Hindlimb muscle (tissue), 1 donor: ENCODE measurements at regions not wholly inside any gene's neighbourhood (a gene's known extent, or its start where the extent isn't known, plus 50 kb on each side); places are given as distances from the start of the nearest gene placed in this dataset.
"Not testable (repeated sequence)": the region's sequence is repeated elsewhere in the genome, so short reads cannot be mapped to it uniquely, and the experiment has no call there.

Source experiments
- DNase-seq: peaks from one replicate; pipeline ENCODE4 v3.0.0-alpha.2; 2013

- DNase-seq, result no peak
These were observed 410.1 kb downstream of the AGTPBP1 start for GRCh38 chr9:85331626-85332025.

DNA sequence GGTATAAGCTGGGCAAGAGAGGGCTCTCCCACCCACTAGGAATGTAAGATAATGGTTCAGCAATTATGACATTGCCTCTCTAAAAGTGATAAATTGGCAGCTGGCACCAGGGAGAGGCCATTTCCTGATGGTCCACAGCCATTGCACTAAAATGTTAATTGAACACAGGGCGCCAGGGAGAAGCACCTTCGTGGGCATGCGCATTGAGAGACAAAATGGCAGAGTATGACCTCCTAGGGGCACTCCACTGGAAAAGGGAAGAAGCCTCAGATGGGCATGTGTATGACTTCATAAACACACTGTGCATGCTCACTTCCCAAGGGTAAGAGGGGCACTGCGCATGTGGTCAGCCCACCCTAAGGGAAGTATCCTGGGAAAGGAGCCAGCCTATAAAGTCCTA, 419.2 kb downstream of the AGTPBP1 start:
- DNase-seq, result no peak

DNA sequence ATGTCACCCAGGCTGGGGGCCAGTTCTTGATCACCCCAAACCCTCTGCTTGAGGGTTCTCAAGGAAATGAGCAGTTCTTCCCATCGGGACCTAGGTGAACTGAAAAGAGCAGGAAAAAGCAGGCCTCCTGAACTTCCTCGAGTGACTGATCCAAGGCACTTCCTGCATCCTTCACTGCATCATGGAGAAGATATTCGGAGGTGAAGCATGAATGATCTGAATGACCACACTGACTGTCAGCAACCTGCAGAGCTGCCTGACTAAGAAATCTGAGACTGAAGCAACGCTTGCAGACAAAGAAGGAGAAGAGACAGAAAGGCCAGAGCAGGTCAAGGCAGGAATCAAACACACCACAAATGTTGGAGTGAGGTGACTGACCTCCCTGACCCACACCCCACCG, 420.2 kb downstream of the AGTPBP1 start:
- DNase-seq, result no peak

DNA sequence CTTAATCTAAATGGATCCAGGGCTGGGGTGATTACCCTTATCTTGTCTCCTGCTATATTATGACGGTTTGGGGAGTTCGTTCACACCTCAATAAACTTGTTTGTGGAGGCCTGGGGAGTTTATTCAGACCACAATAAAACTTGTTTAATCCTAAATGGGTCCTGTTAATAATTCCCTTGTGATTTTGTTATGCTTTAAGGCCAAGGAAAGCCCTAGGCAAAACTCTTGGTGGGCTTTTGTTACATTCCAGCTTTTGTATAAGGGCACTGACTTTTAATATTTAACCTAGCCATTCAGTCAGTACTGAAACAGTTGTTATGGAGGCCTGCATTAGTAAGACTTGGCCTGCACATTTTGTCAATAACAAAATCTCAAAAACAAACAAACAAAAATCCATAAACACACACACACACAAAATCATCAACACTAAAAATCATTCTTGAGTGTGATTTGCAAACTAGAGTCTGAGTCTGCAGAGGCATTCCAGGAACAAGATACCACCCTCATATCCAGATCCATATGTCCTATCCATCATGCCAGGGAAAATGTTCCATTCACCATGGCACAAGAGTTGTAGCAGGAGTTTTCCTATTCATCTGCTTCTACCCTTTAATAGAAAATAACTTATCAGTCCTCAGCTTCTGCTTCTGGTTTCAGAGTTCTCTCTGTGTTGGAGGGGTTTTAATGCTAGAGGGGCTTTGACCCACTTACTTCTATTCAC, 421.7 kb downstream of the AGTPBP1 start:
- no peak for DNase-seq

- DNase-seq, result not testable (repeated sequence)
These were observed 426.2 kb downstream of the AGTPBP1 start for GRCh38 chr9:85315535-85315934.

- no peak for DNase-seq
These were observed 431.2 kb downstream of the AGTPBP1 start for GRCh38 chr9:85310573-85310972.

DNA sequence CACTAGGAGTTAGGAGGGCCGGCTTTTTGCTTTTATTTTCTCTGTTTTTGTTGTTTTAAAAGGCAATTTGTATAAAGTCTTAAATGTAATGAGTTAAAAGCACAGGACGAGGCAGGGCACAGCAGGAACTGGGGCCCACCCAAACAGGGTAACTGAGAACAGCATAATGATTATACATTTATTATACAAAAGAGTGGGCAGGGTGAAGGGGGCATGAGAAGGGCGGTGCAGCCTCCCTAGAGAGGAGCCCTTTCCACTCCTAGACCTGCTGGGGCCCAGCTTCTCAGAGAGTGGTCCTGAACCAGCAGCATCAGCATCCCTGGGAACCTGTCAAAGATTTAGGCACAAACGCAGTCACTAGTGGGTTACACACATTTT, 438.0 kb downstream of the AGTPBP1 start:
- no peak for DNase-seq

- DNase-seq, result no peak
These were observed 438.6 kb downstream of the AGTPBP1 start for GRCh38 chr9:85302938-85303756.

- no peak for DNase-seq
These were observed 443.3 kb downstream of the AGTPBP1 start for GRCh38 chr9:85298499-85298898.

GRCh38 chr9:85295244-85295643, 446.5 kb downstream of the AGTPBP1 start:
- not testable (repeated sequence) for DNase-seq

DNA sequence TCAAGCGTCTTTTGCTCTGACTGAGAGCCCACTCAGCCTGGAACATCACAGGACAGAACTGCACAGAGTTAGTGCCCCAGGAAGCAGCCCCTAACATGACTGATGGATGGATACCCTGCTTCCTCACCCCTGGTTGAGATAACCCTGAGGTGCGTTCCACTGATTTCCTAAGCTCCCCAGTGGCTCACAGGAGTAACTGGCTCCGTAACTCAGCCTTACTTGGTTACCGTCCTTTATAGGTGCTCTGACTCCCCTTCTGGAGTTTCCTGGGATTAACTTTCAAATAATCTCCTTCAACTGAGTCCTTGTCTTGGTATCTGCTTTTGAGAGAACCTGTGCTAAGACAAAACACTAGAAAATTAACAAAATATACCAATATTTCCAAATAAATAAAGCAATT, 449.5 kb downstream of the AGTPBP1 start:
- no peak for DNase-seq

GRCh38 chr9:85291266-85291665, 450.5 kb downstream of the AGTPBP1 start:
- DNase-seq, result no peak

DNA sequence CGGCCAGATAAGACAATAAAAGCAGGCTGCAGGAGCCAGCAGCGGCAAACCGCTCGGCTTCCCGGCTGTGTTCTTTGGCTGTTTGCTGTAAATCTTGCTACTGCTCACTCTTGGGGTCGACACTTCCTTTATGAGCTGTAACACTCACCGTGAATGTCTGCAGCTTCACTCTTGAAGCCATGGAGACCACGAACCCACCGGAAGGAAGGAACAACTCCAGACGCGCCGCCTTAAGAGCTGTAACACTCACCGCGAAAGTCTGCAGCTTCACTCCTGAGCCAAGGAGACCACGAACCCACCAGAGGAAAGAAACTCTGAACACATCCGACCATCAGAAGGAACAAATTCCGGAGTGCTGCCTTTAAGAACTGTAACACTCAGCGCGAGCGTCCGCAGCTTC, 451.7 kb downstream of the AGTPBP1 start:
- DNase-seq, result no peak

- DNase-seq, result no peak
These were observed 452.6 kb downstream of the AGTPBP1 start for GRCh38 chr9:85289142-85289541.

GRCh38 chr9:85283421-85283820, 458.3 kb downstream of the AGTPBP1 start:
- DNase-seq, result peak; percentile 9

GRCh38 chr9:85278769-85279168, 463.0 kb downstream of the AGTPBP1 start:
- DNase-seq, result no peak

GRCh38 chr9:85276741-85277140, 465.0 kb downstream of the AGTPBP1 start:
- peak; percentile 10 for DNase-seq

DNA sequence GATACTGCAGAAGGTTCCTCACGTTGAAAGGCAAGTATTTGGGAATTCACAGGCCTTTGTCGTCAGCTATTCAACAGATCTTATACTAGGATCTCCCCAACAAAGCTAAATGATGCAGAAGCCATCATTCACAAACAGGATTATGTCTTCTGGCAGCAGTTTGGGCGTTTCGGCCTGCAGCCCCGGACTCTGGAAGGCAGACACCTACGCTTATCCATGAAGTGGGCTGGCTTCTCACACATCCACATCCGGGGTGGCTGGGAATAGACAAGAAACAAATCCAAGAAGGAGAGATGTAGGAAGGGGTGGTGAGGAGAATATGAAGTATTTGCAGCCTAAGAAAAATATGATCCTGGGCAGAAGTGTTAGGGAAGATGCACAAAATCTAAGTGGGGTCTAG, 471.9 kb downstream of the AGTPBP1 start:
- no peak for DNase-seq

DNA sequence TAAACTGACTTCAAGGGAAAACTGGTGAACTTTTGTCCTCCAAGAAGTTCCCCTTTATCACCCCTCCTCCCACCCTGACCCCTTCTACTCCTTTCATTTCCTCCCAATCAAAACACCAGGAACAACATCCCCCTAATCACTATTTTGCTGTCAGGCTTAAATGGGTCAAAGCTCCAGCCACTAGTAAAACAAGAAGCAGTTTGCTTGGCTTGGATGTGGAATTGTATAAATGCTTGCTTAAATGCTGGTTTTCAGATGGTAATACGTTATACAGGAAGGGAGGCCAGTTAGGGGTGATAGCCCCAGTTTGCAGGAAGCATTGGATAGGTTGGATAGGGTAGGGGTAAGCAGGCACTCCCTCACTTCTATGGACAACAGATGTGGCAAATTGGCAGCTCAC, 473.6 kb downstream of the AGTPBP1 start:
- DNase-seq, result peak; percentile 19

- DNase-seq, result no peak
These were observed 477.1 kb downstream of the AGTPBP1 start for GRCh38 chr9:85264695-85265094.

DNA sequence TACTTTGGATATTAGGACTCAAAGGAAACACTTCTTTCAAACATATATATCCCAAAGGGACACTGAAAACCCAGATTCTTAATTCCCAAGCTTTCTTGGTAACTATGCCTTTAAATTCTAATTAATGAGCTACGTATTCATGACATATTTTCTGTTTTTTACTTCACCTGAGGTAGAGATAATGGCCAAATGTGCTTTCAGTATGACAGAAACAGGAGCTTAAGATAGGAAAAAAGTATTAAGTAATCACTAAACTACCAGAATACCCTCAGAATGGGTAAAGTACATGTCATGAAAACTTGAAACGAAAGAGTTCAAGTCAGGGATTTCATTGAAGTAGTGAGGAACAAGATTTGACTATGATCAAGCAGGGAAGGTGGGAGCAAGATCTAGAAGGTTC, 478.5 kb downstream of the AGTPBP1 start:
- DNase-seq, result no peak

DNA sequence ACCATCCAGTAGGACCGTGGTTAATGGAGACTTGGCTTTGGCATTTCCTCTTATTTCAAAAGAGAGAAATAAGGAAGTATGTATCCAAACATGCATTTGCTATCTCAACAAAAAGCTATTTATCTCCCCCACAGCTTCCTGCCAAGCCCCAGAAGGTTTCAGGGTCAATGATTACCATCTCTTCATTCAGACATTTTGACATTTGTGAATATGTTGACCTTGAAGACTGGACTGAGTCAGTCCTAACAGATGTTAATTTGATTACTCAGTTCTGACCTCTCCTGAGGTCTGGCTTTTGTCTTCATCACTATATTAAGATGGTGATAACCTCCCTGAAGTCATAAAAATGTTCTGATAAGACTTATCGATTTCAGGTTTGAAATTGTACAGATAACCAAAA, 479.4 kb downstream of the AGTPBP1 start:
- DNase-seq, result no peak

GRCh38 chr9:85260275-85260845, 481.4 kb downstream of the AGTPBP1 start:
- no peak for DNase-seq
